C4-2B (cell line): ENCODE measurements at regions not wholly inside any gene's neighbourhood (a gene's known extent, or its start where the extent isn't known, plus 50 kb on each side); places are given as distances from the start of the nearest gene placed in this dataset.

Experiments
- H3K27ac ChIP-seq: fragments of 450-650 bp; 2 replicates; pipeline ENCODE4 v1.5.1; 2017
- CTCF ChIP-seq: fragments of 450-650 bp; conservative IDR thresholded peaks from 2 replicates; pipeline ENCODE4 v1.5.1; 2017; ENCODE audit warnings: mild to moderate bottlenecking
- ZFX ChIP-seq: fragments of 450-650 bp; IDR thresholded peaks from 2 replicates; pipeline ENCODE4 v1.6.1; 2017

GRCh38 chr22:27151407-27151806 lies 494.0 kb downstream of the MIAT start:
- no peak overlapping the region for H3K27ac ChIP-seq
- no peak; the same call in 1 of the 2 replicates for TF ChIP-seq CTCF
- TF ChIP-seq ZFX, result no peak

- no peak for TF ChIP-seq CTCF
- no peak for TF ChIP-seq ZFX
- no peak overlapping the region for H3K27ac ChIP-seq
These were observed 494.6 kb downstream of the MIAT start for GRCh38 chr22:27152033-27152432.

- TF ChIP-seq CTCF (no peak), ZFX (no peak)
- no peak overlapping the region for H3K27ac ChIP-seq
These were observed 495.5 kb downstream of the MIAT start for GRCh38 chr22:27152883-27153282.

- TF ChIP-seq CTCF (no peak), ZFX (no peak)
- H3K27ac ChIP-seq, result no peak overlapping the region
These were observed 496.0 kb downstream of the MIAT start for GRCh38 chr22:27153386-27153785.

- H3K27ac ChIP-seq, result no peak overlapping the region
- TF ChIP-seq CTCF, result no peak
- no peak for TF ChIP-seq ZFX
These were observed 497.3 kb downstream of the MIAT start for GRCh38 chr22:27154717-27155116.

- H3K27ac ChIP-seq, result no peak overlapping the region
- TF ChIP-seq CTCF, result no peak
- TF ChIP-seq ZFX, result no peak
These were observed 499.6 kb downstream of the MIAT start for GRCh38 chr22:27156821-27157489.

- no peak for TF ChIP-seq CTCF
- no peak for TF ChIP-seq ZFX
These were observed 500.4 kb downstream of the MIAT start for GRCh38 chr22:27157666-27158370.

More at GRCh38 chr22:27157666-27158370, 500.4 kb downstream of the MIAT start:
- no peak overlapping the region for H3K27ac ChIP-seq
